Umbilical cord (tissue), 1 donor: ENCODE measurements at regions not wholly inside any gene's neighbourhood (a gene's known extent, or its start where the extent isn't known, plus 50 kb on each side); places are given as distances from the start of the nearest gene placed in this dataset.
A peak's percentile ranks its signal among the peaks of the same experiment; 100 is the strongest.
"Not testable (repeated sequence)": the region's sequence is repeated elsewhere in the genome, so short reads cannot be mapped to it uniquely, and the experiment has no call there.

ENCODE experiments used
- DNase-seq: peaks from one replicate; pipeline ENCODE4 v3.0.0-alpha.2; 2015; ENCODE audit warnings: low spot score

GRCh38 chr5:13346401-13346800, 598.1 kb downstream of the DNAH5 start:
- no peak for DNase-seq

DNA sequence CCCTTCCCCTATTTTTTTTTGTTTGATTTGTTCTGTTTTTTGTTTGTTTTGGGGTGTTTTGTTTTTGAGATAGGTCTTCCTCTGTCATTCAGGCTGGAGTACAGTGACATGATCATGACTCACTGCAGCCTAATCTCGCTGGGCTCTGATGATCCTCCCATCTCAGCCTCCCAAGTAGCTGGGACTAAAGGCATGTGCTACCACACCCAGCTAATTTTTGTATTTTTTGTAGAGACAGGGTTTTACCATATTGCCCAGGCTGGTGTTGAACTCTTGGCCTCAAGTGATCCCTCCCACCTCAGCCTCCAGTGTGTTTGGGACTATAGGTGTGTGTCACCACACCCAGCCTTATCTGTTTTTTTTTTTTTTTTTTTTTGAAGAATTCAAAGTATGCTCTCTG, 605.4 kb downstream of the DNAH5 start:
- DNase-seq: no peak

DNA sequence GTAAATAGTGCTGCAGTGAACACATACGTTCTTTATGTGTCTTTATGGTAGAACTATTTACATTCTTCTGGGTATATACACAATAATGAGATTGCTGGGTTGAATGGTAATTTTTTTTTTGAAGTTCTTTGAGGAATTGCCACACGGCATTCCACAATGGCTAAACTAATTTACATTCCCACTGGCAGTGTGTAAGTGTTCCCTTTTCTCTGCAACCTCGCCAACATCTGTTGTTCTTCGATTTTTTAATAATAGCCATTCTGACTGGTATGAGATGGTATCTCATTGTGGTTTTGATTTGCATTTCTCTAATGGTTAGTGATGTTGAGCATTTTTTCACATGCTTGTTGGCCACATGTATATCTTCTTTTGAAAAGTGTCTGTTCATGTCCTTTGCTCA, 609.5 kb downstream of the DNAH5 start:
- DNase-seq: not testable (repeated sequence)

DNA sequence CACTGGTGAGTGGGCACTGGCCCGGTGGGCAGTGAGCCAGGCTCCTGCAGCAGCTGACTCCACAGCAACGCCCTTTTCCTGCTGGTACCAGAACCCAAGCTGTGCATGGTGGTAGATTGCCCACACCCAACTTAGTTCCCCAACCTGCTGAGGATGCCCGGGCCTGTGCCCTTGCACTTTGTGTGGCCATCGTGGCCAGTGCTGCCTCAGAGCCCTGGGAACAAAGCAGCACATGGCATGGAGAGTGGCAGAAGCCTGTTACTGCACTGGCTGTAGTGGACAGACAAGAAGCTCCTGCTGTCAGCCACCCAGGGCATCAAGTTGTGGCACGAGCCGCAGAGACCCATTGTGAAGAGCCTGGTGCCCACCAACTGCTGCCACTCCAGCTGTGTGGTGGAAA, 612.9 kb downstream of the DNAH5 start:
- no peak for DNase-seq

GRCh38 chr5:13328316-13328715, 616.2 kb downstream of the DNAH5 start:
- no peak for DNase-seq

- DNase-seq: no peak
These were observed 618.7 kb downstream of the DNAH5 start for GRCh38 chr5:13325765-13326164.

DNA sequence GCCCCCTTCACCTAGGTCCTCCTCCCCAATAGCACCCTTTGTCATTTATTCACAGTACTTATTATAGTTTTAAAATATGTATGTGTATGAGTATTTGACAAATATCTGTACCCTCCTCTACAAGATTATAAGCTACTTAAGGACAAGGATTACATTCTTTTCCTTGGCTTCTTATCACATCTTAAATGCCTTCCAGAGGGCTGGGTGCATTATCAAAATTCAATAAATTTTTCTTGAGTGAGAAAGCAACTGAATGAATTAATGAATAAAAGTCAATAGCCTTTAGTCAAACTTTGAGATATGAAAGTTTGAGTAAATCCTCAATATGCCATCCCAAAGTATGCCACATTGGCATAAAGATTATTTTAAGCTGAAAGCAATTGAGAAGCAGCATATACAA, 621.7 kb downstream of the DNAH5 start:
- no peak for DNase-seq

DNA sequence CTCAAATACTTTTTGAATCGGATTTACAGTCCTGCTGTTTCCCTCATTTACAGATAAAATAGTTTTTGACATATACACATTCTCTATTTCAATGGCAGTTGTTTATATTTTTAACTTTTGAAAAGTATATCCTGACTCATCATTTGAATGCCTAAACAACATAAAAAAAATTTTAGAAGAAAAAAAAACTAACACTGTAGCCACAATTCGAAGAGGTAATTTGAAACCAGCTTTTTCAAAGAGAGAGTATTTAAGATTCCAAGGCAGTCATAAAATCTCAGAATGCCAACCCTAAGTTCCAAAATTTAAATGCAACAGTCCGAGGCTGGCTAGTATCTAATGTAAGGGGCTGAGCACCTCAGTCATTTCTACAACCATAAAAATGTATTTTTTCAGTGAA, 626.8 kb downstream of the DNAH5 start:
- DNase-seq: no peak

GRCh38 chr5:13316176-13316575, 628.3 kb downstream of the DNAH5 start:
- DNase-seq: no peak

- DNase-seq: no peak
These were observed 637.0 kb downstream of the DNAH5 start for GRCh38 chr5:13307480-13307879.

GRCh38 chr5:13303445-13303844, 641.0 kb downstream of the DNAH5 start:
- peak; percentile 4 for DNase-seq

DNA sequence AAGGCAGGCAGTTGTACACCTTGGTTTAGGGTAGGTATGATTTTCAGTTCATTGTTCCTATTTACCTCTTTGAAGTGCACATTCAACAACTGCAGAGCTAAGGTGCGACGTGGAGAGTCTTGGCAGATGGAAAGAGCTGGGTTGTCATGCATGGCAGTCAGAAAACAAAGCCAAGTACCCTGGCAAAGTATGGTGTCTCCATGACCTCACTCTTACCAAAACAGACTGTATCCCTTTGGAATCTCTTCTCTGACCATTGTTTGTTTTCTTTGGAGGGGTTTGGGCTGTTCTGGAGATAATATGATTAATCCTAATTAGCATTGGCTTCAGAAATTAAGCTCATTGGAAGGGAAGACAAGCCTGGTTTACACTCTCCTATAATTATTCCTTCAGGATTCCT, 665.7 kb downstream of the DNAH5 start:
- DNase-seq: no peak

- DNase-seq: no peak
These were observed 666.3 kb downstream of the DNAH5 start for GRCh38 chr5:13278148-13278547.

DNA sequence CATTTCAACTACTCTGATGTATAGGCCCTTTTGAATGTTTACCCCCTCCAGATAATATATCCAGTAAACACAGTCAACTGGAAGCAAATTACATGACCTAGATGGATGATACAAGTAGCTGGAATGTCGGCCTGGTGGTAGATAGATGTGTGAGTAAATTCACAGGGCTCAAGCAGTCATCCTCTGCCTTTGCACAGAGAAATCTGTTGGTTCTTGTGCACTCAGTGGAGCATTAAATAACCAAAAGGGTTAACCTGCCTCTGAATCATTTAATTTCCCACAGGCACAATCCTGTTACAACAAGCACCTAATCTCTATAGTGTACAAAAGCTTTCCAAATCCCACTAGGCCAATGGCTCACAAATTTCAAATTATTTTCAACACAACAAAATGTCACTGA, 668.3 kb downstream of the DNAH5 start:
- DNase-seq: no peak

DNA sequence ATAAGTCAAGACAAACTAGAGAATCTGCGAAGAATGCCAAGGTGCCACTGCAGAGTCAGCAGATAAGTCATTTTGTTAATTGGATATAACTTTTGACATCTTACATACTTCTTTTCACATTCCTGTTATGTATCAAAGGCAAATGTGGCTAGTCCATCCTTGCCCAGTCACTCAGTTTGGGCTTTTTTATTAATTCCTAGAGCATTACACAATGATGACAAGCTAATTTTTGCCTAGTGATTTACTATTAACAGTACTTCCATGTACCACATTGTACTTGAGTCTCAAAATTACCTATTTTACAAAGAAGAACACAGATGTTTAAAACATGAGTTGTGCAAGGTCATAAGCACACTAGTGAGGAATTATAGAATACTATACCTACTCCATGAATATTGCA, 680.8 kb downstream of the DNAH5 start:
- no peak for DNase-seq

DNA sequence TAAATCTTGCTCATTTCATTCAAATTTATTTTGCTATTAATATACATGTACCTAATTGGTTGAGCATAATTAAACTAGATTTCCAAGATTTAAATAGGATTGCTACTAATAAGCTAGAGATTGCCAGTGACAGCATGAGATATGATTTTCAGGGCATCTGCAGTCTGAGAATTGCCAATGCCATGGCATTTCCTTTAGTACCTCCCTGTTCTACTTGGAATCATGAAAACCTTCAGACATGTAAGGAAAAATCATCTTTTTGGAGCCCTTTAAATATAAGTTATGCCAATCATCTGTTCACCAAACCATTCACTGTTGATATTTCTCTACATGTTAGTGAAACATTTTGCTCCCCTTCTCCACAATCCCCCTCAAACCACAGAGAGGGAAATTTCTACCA, 691.4 kb downstream of the DNAH5 start:
- DNase-seq: no peak

DNA sequence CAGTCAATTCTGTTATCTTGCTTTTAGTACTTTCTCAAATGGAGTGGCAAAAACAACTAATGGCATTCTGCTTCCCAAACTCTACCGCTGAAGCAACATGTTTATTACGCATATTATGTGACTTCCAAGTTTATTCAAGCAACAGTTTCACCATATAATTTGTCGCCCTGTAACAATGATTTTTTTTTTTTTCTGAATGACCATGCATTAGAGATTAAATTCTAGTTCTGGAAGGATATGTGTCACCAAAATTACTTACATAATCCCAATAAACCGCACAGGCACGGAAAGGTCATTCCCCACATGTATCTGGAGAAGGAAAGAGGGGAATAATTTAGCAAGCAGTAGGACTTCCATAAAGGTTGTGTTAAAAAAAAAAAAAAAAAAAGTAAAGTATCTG, 691.8 kb downstream of the DNAH5 start:
- no peak for DNase-seq

- DNase-seq: peak; percentile 11
These were observed 692.7 kb downstream of the DNAH5 start for GRCh38 chr5:13251623-13252376.

DNA sequence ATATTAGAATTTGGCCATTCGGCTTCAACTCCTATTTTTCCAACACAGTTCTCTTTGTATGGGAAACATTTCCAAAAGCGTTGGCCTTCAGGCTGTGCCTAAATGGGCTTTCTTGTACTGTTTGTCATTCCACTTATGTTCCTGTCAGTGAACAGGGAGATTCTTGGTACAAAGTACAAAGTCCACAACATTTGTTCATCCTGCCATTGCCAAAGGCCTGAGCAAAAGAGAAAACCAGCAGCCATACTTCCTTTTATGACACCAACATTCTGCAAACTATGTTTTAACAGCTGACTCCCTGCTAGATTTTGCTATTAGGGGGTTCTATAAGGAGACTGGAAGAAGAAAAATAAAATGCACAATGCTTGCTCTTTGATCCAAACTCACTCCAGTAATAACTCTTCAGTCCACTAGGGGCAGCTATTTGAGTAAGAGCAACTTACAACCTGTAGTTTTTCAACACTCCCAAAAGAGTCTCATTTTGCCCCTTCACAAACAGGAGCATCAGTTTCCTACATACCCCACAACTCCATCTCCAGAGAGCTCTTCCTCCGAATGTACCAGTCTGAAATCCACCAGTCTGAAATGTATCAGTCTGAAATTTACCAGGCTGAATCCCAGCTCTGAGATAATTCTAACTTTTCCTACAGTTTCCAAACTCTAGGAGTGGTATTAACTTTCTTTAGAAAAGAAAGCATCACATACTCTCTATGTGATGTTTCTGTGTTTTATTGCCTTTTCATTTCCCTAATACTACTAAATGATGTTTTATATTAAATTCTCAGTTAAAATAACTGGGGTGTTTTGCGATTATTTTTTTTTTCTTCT, 693.8 kb downstream of the DNAH5 start:
- DNase-seq: no peak

GRCh38 chr5:13249854-13250253, 694.6 kb downstream of the DNAH5 start:
- DNase-seq: no peak

GRCh38 chr5:13248253-13248652, 696.2 kb downstream of the DNAH5 start:
- peak; percentile 3 for DNase-seq

DNA sequence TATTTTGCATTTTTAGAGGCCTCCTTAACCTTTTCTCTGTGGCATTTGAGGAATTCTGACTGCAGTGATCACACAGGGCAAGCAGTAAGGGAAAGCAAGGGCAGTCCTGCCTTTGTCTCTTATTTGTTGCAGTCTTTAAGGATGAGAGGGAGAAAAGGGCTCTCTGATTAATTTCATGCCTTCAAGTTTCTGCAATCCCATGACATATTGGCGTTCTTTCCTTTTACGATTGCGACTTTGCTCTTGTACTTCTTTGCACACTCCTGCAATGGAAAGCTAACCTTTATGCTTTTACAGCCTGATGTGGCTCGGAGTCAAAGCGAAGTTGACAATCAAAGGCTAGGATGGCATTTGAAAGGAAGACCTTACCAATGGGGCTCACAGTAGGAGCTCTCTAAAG, 698.4 kb downstream of the DNAH5 start:
- no peak for DNase-seq

DNA sequence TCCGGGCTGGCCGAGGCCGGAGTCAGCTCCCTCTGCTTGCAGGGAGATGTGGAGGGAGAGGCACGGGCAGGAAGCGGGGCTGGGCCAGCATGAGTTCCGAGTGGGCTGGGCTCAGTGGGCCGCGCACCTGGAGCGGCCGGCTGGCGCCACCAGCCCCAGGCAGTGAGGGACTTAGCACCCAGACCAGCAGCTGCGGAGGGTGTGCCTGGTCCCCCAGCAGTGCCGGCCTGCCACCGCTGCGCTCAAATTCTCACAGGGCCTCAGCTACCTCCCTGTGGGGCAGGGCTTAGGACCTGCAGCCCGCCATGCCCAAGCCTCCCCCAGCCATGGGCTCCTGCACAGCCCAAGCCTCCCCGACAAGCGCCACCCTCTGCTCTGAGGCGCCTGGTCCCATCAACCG, 700.3 kb downstream of the DNAH5 start:
- DNase-seq: no peak
